Mesendoderm (in vitro differentiated cells): ENCODE measurements at regions not wholly inside any gene's neighbourhood (a gene's known extent, or its start where the extent isn't known, plus 50 kb on each side); places are given as distances from the start of the nearest gene placed in this dataset.

Experiments used
- DNase-seq: peaks from one replicate; pipeline ENCODE4 v3.0.0; 2013
- H2AK5ac ChIP-seq: 2 replicates; pipeline ENCODE4 v1.6.1; 2013; ENCODE audit warnings: low read length, inconsistent platforms
- H2BK120ac ChIP-seq: 2 replicates; pipeline ENCODE4 v1.6.1; 2013; ENCODE audit warnings: low read depth, mild to moderate bottlenecking, low read length, moderate library complexity, mixed read lengths
- H2BK15ac ChIP-seq: replicated peaks from 2 replicates; pipeline ENCODE4 v1.6.1; 2013; ENCODE audit warnings: low read depth, mild to moderate bottlenecking, moderate library complexity
- H2BK5ac ChIP-seq: 2 replicates; pipeline ENCODE4 v1.6.1; 2013; ENCODE audit warnings: low read length, inconsistent platforms
- H3K18ac ChIP-seq: 2 replicates; pipeline ENCODE4 v1.6.1; 2013; ENCODE audit warnings: mild to moderate bottlenecking, low read length, mixed read lengths
- H3K23ac ChIP-seq: one replicate; pipeline ENCODE4 v1.6.1; 2013; ENCODE audit warnings: low read length
- H3K27ac ChIP-seq: 2 replicates; pipeline ENCODE4 v1.5.1; 2013; ENCODE audit warnings: low read depth, mild to moderate bottlenecking, inconsistent platforms, low read length, moderate library complexity
- H3K27me3 ChIP-seq: 2 replicates; pipeline ENCODE4 v1.6.1; 2013; ENCODE audit warnings: low read length, control low read depth, mild to moderate bottlenecking, inconsistent platforms; ENCODE audit not compliant: insufficient read depth, poor library complexity
- H3K36me3 ChIP-seq: 2 replicates; pipeline ENCODE4 v1.6.1; 2013; ENCODE audit warnings: low read length, inconsistent platforms; ENCODE audit not compliant: control insufficient read depth, insufficient read depth
- H3K4ac ChIP-seq: one replicate; pipeline ENCODE4 v1.6.1; 2013; ENCODE audit warnings: low read depth, mild to moderate bottlenecking, low read length, moderate library complexity
- H3K4me1 ChIP-seq: 2 replicates; pipeline ENCODE4 v1.6.1; 2013; ENCODE audit warnings: low read depth, low read length, inconsistent platforms; ENCODE audit not compliant: control insufficient read depth
- H3K4me2 ChIP-seq: 2 replicates; pipeline ENCODE4 v1.6.1; 2013; ENCODE audit warnings: low read length
- H3K4me3 ChIP-seq: 2 replicates; pipeline ENCODE4 v1.5.1; 2013; ENCODE audit warnings: mild to moderate bottlenecking, low read length
- H3K56ac ChIP-seq: one replicate; pipeline ENCODE4 v1.6.1; 2013; ENCODE audit warnings: low read length
- H3K79me1 ChIP-seq: 2 replicates; pipeline ENCODE4 v1.6.1; 2013; ENCODE audit warnings: low read length, inconsistent platforms
- H3K79me2 ChIP-seq: 2 replicates; pipeline ENCODE4 v1.6.1; 2013; ENCODE audit warnings: mild to moderate bottlenecking, low read length; ENCODE audit not compliant: control insufficient read depth, insufficient read depth
- H3K9ac ChIP-seq: 2 replicates; pipeline ENCODE4 v1.6.1; 2013; ENCODE audit warnings: low read length, inconsistent platforms
- H4K5ac ChIP-seq: one replicate; pipeline ENCODE4 v1.6.1; 2013; ENCODE audit warnings: low read length
- H4K8ac ChIP-seq: one replicate; pipeline ENCODE4 v1.6.1; 2013; ENCODE audit warnings: low read depth, mild to moderate bottlenecking, control low read depth, low read length, moderate library complexity
- WGBS: extraction: QIAGEN DNeasy Blood & Tissue Kit; methylation state at CpG from one replicate; pipeline ENCODE4 v1.1.7; 2013; ENCODE audit warnings: low lambda C conversion rate, missing lambda C conversion rate; ENCODE audit not compliant: insufficient coverage; ENCODE audit errors: extremely low coverage; 5-methylcytosine and 5-hydroxymethylcytosine counted together

DNA sequence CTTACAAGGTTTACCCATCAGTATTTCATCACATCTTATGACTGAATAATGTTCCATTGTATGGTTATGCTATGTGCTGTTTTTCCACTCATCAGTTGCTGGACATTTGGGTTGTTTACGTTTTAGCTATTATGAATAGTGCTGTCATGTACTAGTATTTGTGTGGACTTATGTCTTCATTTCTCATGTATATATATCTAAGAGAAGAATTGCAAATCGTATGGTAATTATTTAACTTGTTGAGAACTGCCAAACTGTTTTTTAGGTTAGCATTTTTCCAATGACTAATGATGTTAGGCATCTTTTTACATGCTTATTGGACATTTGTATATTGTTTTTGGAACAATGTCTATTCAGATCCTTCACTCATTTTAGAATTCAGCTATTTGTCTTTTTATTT lies 368.3 kb downstream of the LMO7 start:
- Histone ChIP-seq H3K4me2 (no peak overlapping the region), H3K4me1 (no peaks in the 10 kb centered on the region), H3K36me3 (no peaks in the 10 kb centered on the region), H3K79me2 (no peaks in the 10 kb centered on the region), H3K27ac (no peak overlapping the region), H3K23ac (no peak overlapping the region), H2BK15ac (no peak overlapping the region), H4K8ac (no peak overlapping the region), H3K27me3 (no peaks in the 10 kb centered on the region), H2BK120ac (no peak overlapping the region), H3K79me1 (no peaks in the 10 kb centered on the region), H3K4me3 (no peak overlapping the region), H2AK5ac (no peak overlapping the region), H3K9ac (no peak overlapping the region), H4K5ac (no peak overlapping the region), H2BK5ac (no peak overlapping the region), H3K56ac (no peak overlapping the region), H3K18ac (no peak overlapping the region), H3K4ac (no peak overlapping the region)
- WGBS: no CpG with 5 or more reads among the region's 2 CpGs
- no peak for DNase-seq

- Histone ChIP-seq H3K4me3 (no peak overlapping the region), H2AK5ac (no peak overlapping the region), H3K18ac (no peak overlapping the region), H4K5ac (no peak overlapping the region), H3K9ac (no peak overlapping the region), H3K4me2 (no peak overlapping the region), H2BK15ac (no peak overlapping the region), H3K4ac (no peak overlapping the region), H3K27me3 (no peaks in the 10 kb centered on the region), H3K36me3 (no peaks in the 10 kb centered on the region), H3K79me2 (no peaks in the 10 kb centered on the region), H2BK120ac (no peak overlapping the region), H3K23ac (no peak overlapping the region), H3K4me1 (no peaks in the 10 kb centered on the region), H3K56ac (no peak overlapping the region), H3K27ac (no peak overlapping the region), H4K8ac (no peak overlapping the region), H2BK5ac (no peak overlapping the region), H3K79me1 (no peaks in the 10 kb centered on the region)
- no CpG with 5 or more reads among the region's 1 CpG for WGBS
- DNase-seq: no peak
These were observed 364.0 kb downstream of the LMO7 start for GRCh38 chr13:76000131-76000530.

GRCh38 chr13:75996582-75996981 lies 360.5 kb downstream of the LMO7 start:
- no peak for DNase-seq
- Histone ChIP-seq H3K36me3 (no peaks in the 10 kb centered on the region), H3K18ac (no peak overlapping the region), H2BK120ac (no peak overlapping the region), H3K27ac (no peak overlapping the region), H3K9ac (no peak overlapping the region), H2BK15ac (no peak overlapping the region), H3K79me1 (no peaks in the 10 kb centered on the region), H2BK5ac (no peak overlapping the region), H4K5ac (no peak overlapping the region), H2AK5ac (no peak overlapping the region), H3K27me3 (no peaks in the 10 kb centered on the region), H3K4me1 (no peaks in the 10 kb centered on the region), H4K8ac (no peak overlapping the region), H3K4ac (no peak overlapping the region), H3K79me2 (no peaks in the 10 kb centered on the region), H3K4me2 (no peak overlapping the region), H3K56ac (no peak overlapping the region), H3K4me3 (no peak overlapping the region), H3K23ac (no peak overlapping the region)
- WGBS: no CpG with 5 or more reads among the region's 2 CpGs

GRCh38 chr13:75995966-75996365 lies 359.8 kb downstream of the LMO7 start:
- H3K56ac ChIP-seq: no peak overlapping the region
- DNase-seq: no peak
- no peak overlapping the region for H4K5ac ChIP-seq
- H2BK120ac ChIP-seq: no peak overlapping the region
- no peak overlapping the region for H2BK15ac ChIP-seq
- no peaks in the 10 kb centered on the region for H3K27me3 ChIP-seq
- H4K8ac ChIP-seq: no peak overlapping the region
- no peak overlapping the region for H3K4me2 ChIP-seq
- H3K4me3 ChIP-seq: no peak overlapping the region
- H3K27ac ChIP-seq: no peak overlapping the region
- H2BK5ac ChIP-seq: no peak overlapping the region
- H3K4ac ChIP-seq: no peak overlapping the region
- no peaks in the 10 kb centered on the region for H3K79me2 ChIP-seq
- H3K36me3 ChIP-seq: no peaks in the 10 kb centered on the region
- H3K18ac ChIP-seq: no peak overlapping the region
- no peaks in the 10 kb centered on the region for H3K79me1 ChIP-seq
- no peak overlapping the region for H3K23ac ChIP-seq
- H2AK5ac ChIP-seq: no peak overlapping the region
- H3K9ac ChIP-seq: no peak overlapping the region
- no CpG with 5 or more reads among the region's 2 CpGs for WGBS
- H3K4me1 ChIP-seq: no peaks in the 10 kb centered on the region

DNA sequence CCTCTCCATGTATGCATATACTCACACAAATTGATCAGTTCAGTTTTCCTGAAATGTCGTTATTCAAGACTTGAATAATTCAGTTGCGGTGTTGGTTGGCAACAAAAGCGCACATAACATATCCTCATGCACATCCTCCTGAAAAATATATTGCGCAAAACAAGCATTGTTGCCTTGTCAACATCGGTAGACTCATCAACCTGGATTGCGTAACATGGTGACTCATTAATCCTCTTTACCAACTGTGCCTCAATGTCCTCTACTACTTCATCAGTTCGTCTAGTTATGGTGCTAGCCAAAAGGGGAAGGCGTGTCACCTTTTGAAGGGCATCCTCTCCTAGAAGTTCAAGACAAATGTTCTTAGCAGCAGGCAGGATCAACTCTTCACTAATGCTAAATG lies 357.7 kb downstream of the LMO7 start:
- no CpG with 5 or more reads among the region's 8 CpGs for WGBS

GRCh38 chr13:75993241-75993640 lies 357.1 kb downstream of the LMO7 start:
- no peaks in the 10 kb centered on the region for H3K36me3 ChIP-seq
- no peaks in the 10 kb centered on the region for H3K4me1 ChIP-seq
- no peak overlapping the region for H3K18ac ChIP-seq
- H2BK5ac ChIP-seq: no peak overlapping the region
- no peak overlapping the region for H3K9ac ChIP-seq
- WGBS: no CpG with 5 or more reads among the region's 3 CpGs
- H3K23ac ChIP-seq: no peak overlapping the region
- H2BK15ac ChIP-seq: no peak overlapping the region
- DNase-seq: no peak
- no peaks in the 10 kb centered on the region for H3K79me2 ChIP-seq
- H4K8ac ChIP-seq: no peak overlapping the region
- H3K4me3 ChIP-seq: no peak overlapping the region
- H3K4me2 ChIP-seq: no peak overlapping the region
- H4K5ac ChIP-seq: no peak overlapping the region
- no peaks in the 10 kb centered on the region for H3K79me1 ChIP-seq
- no peak overlapping the region for H3K56ac ChIP-seq
- H3K27ac ChIP-seq: no peak overlapping the region
- no peak overlapping the region for H2BK120ac ChIP-seq
- no peak overlapping the region for H3K4ac ChIP-seq
- H2AK5ac ChIP-seq: no peak overlapping the region
- no peaks in the 10 kb centered on the region for H3K27me3 ChIP-seq

More for the DNA sequence above, 357.7 kb downstream of the LMO7 start:
- Histone ChIP-seq H3K27ac (no peak overlapping the region), H3K23ac (no peak overlapping the region), H3K4me3 (no peak overlapping the region), H3K79me2 (no peaks in the 10 kb centered on the region), H2BK15ac (no peak overlapping the region), H3K27me3 (no peaks in the 10 kb centered on the region), H3K36me3 (no peaks in the 10 kb centered on the region), H2AK5ac (no peak overlapping the region), H4K5ac (no peak overlapping the region), H2BK120ac (no peak overlapping the region), H3K4ac (no peak overlapping the region), H3K4me1 (no peaks in the 10 kb centered on the region), H3K9ac (no peak overlapping the region), H4K8ac (no peak overlapping the region), H3K18ac (no peak overlapping the region), H2BK5ac (no peak overlapping the region), H3K56ac (no peak overlapping the region), H3K79me1 (no peaks in the 10 kb centered on the region), H3K4me2 (no peak overlapping the region)
- DNase-seq: no peak
